Bronchial epithelial cell (primary cell): ENCODE measurements at regions not wholly inside any gene's neighbourhood (a gene's known extent, or its start where the extent isn't known, plus 50 kb on each side); places are given as distances from the start of the nearest gene placed in this dataset.

Source experiments
- DNase-seq: peaks from one replicate; pipeline ENCODE4 v3.0.0-alpha.2; 2010; ENCODE audit warnings: low read depth
- FAIRE-seq: peaks from 2 replicates; lab custom pipeline; 2011; peaks lifted over from hg19 to GRCh38; lab: Jason Lieb, UNC
- H3K27me3 ChIP-seq: 2 replicates; pipeline ENCODE4 v1.5.1; 2011; ENCODE audit warnings: low read length; ENCODE audit not compliant: control insufficient read depth, insufficient read depth
- H3K36me3 ChIP-seq: 2 replicates; pipeline ENCODE4 v1.5.1; 2011; ENCODE audit warnings: low read length; ENCODE audit not compliant: control insufficient read depth, insufficient read depth
- H3K4me3 ChIP-seq: 2 replicates; pipeline ENCODE4 v1.5.1; 2011; ENCODE audit warnings: mild to moderate bottlenecking, low read depth, low read length, control low read depth
- TF ChIP-seq, protein P1 (sequence below): IDR thresholded peaks from 2 replicates; pipeline ENCODE4 v1.5.1; 2011; ENCODE audit warnings: mild to moderate bottlenecking, moderate library complexity, low read length, control low read depth, inconsistent platforms; ENCODE audit not compliant: insufficient read depth, severe bottlenecking

DNA sequence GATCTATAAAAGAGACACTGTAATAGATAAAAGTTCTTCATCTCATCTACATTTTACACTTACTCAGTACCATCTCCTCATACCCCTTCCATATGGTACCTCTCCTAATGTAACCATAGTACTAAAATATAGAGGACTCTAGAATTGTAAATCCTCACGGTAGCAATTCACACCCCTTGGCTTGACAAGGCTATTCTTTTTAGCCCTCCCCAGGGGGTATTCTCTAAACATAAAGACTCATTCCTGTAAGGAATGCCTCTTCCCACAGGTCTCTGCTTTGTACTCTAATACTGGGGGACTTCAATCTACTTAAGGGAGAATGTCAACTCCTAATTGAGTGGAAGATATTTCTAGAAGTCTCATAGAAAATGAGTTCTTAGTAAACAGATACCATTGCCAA lies 85.9 kb downstream of the VIP start:
- DNase-seq (no peak), FAIRE-seq (no peak)
- no peaks in the 10 kb centered on the region for H3K36me3 ChIP-seq
- no peaks in the 10 kb centered on the region for H3K27me3 ChIP-seq
- no peak overlapping the region for H3K4me3 ChIP-seq
- TF ChIP-seq, protein P1, sequence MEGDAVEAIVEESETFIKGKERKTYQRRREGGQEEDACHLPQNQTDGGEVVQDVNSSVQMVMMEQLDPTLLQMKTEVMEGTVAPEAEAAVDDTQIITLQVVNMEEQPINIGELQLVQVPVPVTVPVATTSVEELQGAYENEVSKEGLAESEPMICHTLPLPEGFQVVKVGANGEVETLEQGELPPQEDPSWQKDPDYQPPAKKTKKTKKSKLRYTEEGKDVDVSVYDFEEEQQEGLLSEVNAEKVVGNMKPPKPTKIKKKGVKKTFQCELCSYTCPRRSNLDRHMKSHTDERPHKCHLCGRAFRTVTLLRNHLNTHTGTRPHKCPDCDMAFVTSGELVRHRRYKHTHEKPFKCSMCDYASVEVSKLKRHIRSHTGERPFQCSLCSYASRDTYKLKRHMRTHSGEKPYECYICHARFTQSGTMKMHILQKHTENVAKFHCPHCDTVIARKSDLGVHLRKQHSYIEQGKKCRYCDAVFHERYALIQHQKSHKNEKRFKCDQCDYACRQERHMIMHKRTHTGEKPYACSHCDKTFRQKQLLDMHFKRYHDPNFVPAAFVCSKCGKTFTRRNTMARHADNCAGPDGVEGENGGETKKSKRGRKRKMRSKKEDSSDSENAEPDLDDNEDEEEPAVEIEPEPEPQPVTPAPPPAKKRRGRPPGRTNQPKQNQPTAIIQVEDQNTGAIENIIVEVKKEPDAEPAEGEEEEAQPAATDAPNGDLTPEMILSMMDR = no peak

- FAIRE-seq = no peak
- H3K27me3 ChIP-seq = no peaks in the 10 kb centered on the region
- DNase-seq = peak; percentile 32
- H3K36me3 ChIP-seq = no peaks in the 10 kb centered on the region
- TF ChIP-seq, protein P1 = no peak
- H3K4me3 ChIP-seq = no peak overlapping the region
These were observed 94.8 kb downstream of the VIP start for GRCh38 chr6:152845421-152845820.

DNA sequence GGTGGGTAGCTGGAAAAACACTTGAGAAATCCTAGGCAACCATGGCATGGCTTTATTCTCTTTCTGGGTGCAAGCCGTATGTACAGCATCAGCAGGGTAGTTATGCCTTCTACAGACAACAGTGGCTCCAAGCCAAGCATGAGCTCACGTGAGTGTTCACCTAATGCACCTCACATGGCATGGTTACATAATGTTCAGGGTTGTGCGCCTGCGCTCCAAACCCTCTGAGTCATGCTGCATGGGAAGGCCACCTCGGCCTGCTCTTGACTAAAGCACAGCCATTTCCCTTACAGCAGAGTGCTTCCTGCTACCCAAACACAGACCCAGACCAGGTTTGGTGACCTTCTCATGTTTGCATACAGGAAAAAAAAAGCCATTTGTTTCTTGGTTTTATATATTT lies 96.2 kb downstream of the VIP start:
- FAIRE-seq (no peak), DNase-seq (peak; percentile 39)
- H3K36me3 ChIP-seq = no peaks in the 10 kb centered on the region
- no peaks in the 10 kb centered on the region for H3K27me3 ChIP-seq
- TF ChIP-seq, protein P1 = no peak
- H3K4me3 ChIP-seq = no peak overlapping the region

GRCh38 chr6:152848919-152849318 lies 98.3 kb downstream of the VIP start:
- TF ChIP-seq, protein P1 = no peak
- no peak for FAIRE-seq
- no peaks in the 10 kb centered on the region for H3K27me3 ChIP-seq
- no peak for DNase-seq
- H3K4me3 ChIP-seq = no peak overlapping the region
- H3K36me3 ChIP-seq = no peaks in the 10 kb centered on the region

GRCh38 chr6:152854086-152854795 lies 103.6 kb downstream of the VIP start:
- no peaks in the 10 kb centered on the region for H3K27me3 ChIP-seq
- FAIRE-seq = no peak

More at GRCh38 chr6:152854086-152854795, 103.6 kb downstream of the VIP start:
- DNase-seq = no peak
- Histone ChIP-seq H3K36me3 (no peaks in the 10 kb centered on the region), H3K4me3 (no peak overlapping the region)
- TF ChIP-seq, protein P1 = no peak
